ENCODE measurements at regions not wholly inside any gene's neighbourhood (a gene's known extent, or its start where the extent isn't known, plus 50 kb on each side); places are given as distances from the start of the nearest gene placed in this dataset.

GRCh38 chr14:71597287-71597920 lies 334.8 kb upstream of the RGS6 start:
- TF ChIP-seq CTCF (IDR thresholded peaks at IDR 0.05; ENCODE audit: low read length, missing control alignments), result no peak
- no peak overlapping the region for H3K4me3 ChIP-seq (replicated peaks; ENCODE audit: low read depth, low read length)
- DNase-seq (ENCODE audit: low read depth), result no peak

- no peak for DNase-seq (ENCODE audit: low read depth)
- TF ChIP-seq CTCF (IDR thresholded peaks at IDR 0.05; ENCODE audit: low read length, missing control alignments), result no peak
- H3K4me3 ChIP-seq (replicated peaks; ENCODE audit: low read depth, low read length), result no peak overlapping the region
These were observed 334.1 kb upstream of the RGS6 start for GRCh38 chr14:71597955-71598660.

DNA sequence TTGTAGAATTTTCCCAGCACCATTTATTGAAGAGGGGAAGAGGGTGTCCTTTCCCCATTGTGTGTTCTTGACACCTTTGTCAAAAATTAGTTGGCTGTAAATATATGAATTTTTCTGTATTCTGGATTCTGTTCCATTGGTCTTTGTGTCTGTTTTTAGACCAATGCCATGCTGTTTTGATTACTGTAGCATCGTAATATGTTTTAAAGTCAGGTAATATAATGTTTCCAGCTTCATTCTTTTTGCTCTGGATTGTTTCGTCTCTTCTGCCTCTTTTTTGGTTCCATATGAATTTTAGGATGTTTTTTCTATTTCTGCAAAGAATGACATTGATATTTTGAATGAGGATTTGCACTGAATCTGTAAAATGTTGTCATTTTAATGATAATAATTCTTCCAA lies 331.9 kb upstream of the RGS6 start:
- no peak for TF ChIP-seq CTCF (IDR thresholded peaks at IDR 0.05; ENCODE audit: low read length, missing control alignments)
- DNase-seq (ENCODE audit: low read depth), result no peak
- H3K4me3 ChIP-seq (replicated peaks; ENCODE audit: low read depth, low read length), result no peak overlapping the region

DNA sequence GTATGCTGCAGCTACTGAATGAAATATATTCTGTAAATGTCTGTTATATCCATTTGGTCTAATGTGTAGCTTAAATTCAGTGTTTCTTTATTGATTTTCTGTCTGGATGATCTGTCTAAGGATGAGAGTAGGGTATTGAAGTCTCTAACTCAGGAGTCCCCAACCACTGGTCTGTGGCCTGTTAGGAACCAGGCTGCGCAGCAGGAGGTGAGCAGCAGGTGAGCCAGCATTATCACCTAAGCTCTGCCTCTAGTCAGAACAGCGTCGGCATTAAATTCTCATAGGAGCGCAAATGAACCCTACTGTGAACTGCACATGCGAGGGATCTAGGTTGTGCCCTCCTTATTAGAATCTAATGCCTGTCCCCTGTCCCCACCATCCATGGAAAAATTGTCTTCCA lies 329.7 kb upstream of the RGS6 start:
- H3K4me3 ChIP-seq (replicated peaks; ENCODE audit: low read depth, low read length), result no peak overlapping the region
- TF ChIP-seq CTCF (IDR thresholded peaks at IDR 0.05; ENCODE audit: low read length, missing control alignments), result no peak

DNA sequence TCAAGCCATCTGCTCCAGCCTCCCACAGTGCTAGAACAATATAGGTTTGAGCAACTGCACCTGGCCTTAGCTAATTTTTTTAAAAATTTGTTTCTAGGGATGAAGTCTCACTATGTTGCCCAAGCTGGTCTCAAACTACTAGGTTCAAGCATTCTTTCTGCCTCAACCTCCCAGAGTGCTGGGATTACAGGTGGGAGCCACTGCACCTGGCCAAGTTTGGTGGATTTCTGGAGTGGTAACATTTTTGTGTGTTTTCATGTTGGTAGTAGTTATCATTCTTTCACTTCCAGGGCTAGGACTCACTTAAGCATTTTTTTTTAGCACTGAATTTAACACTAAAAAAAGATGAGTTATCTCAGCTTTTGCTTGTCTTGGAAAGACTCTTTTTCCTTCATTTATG lies 328.0 kb upstream of the RGS6 start:
- no peak for TF ChIP-seq CTCF (IDR thresholded peaks at IDR 0.05; ENCODE audit: low read length, missing control alignments)
- no peak for DNase-seq (ENCODE audit: low read depth)
- no peak overlapping the region for H3K4me3 ChIP-seq (replicated peaks; ENCODE audit: low read depth, low read length)

More for the DNA sequence above, 329.7 kb upstream of the RGS6 start:
- no peak for DNase-seq (ENCODE audit: low read depth)

DNA sequence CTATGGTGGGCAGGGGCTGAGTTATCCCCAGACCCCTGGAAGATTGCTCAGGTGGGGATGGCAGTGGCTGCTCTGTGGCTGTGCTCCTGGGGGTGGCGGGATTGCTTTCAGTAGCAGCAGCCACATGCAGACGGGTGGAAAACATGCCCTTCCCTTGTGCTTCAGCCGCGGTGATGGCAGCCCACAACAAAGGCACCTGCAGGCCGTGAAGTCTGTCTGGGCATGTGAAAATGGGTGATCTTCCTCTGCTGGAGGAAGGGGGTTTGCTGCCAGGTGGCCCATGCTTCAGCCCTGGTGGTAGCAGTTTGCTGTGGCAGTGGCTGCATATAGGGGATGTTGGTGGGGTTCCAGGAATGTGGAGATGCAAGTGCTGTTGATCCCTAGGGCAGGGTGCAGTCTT lies 326.2 kb upstream of the RGS6 start:
- no peak for DNase-seq (ENCODE audit: low read depth)
- no peak for TF ChIP-seq CTCF (IDR thresholded peaks at IDR 0.05; ENCODE audit: low read length, missing control alignments)
- H3K4me3 ChIP-seq (replicated peaks; ENCODE audit: low read depth, low read length), result no peak overlapping the region

- no peak for DNase-seq (ENCODE audit: low read depth)
- H3K4me3 ChIP-seq (replicated peaks; ENCODE audit: low read depth, low read length), result no peak overlapping the region
- no peak for TF ChIP-seq CTCF (IDR thresholded peaks at IDR 0.05; ENCODE audit: low read length, missing control alignments)
These were observed 325.7 kb upstream of the RGS6 start for GRCh38 chr14:71606575-71606974.

Data from fibroblast of pulmonary artery (primary cell).